NT2/D1 (cell line): ENCODE measurements at regions not wholly inside any gene's neighbourhood (a gene's known extent, or its start where the extent isn't known, plus 50 kb on each side); places are given as distances from the start of the nearest gene placed in this dataset.

Experiments used
- DNase-seq: peaks from one replicate; pipeline ENCODE4 v3.0.0-alpha.2; 2011; ENCODE audit warnings: low read depth, low spot score
- H3K27me3 ChIP-seq: 2 replicates; pipeline ENCODE4 v1.6.0; 2011; ENCODE audit warnings: mild to moderate bottlenecking; ENCODE audit not compliant: insufficient read length, insufficient read depth
- H3K36me3 ChIP-seq: 2 replicates; pipeline ENCODE4 v1.6.1; 2011; ENCODE audit warnings: mild to moderate bottlenecking, low read length, mixed read lengths; ENCODE audit not compliant: insufficient read depth, insufficient read length
- H3K4me1 ChIP-seq: 2 replicates; pipeline ENCODE4 v1.5.1; 2011; ENCODE audit not compliant: insufficient read depth, insufficient read length
- H3K4me3 ChIP-seq: 2 replicates; pipeline ENCODE4 v1.5.1; 2011; ENCODE audit warnings: low read depth; ENCODE audit not compliant: insufficient read length
- H3K9ac ChIP-seq: 2 replicates; pipeline ENCODE4 v1.6.0; 2011; ENCODE audit warnings: low read depth; ENCODE audit not compliant: insufficient read length
- H3K9me3 ChIP-seq: 2 replicates; pipeline ENCODE4 v1.5.1; 2011; ENCODE audit warnings: mild to moderate bottlenecking, low read length; ENCODE audit not compliant: insufficient read depth
- SUZ12 ChIP-seq: IDR thresholded peaks from 2 replicates; pipeline ENCODE4 v1.6.1; 2011; ENCODE audit not compliant: insufficient read length, insufficient read depth; ENCODE audit errors: extremely low read depth
- YY1 ChIP-seq: IDR thresholded peaks from 2 replicates; pipeline ENCODE4 v1.6.1; 2011; ENCODE audit not compliant: insufficient read length, insufficient read depth
- ZNF274 ChIP-seq: IDR thresholded peaks from 2 replicates; pipeline ENCODE4 v1.6.1; 2011; ENCODE audit warnings: mild to moderate bottlenecking, low read depth, low read length

DNA sequence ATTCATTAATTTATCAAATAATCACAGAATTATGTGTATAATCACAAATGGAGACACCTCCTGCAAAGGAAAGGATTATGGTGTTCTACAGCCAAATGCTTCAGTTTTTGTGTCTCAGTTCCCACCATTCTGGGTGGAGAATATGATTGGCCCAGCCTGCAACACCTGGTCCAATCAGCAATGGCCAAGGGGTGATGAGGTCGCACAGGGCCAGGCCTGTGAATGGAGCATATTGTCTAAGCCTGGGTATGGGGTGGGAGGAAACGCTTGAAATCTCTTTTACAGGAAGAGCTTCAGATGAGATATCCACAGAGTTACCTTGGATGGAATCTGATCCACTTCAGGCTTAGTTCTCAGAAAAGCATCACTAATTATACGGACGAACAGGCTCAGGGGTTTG is 271.6 kb downstream of the DHX35 start:
- H3K9ac ChIP-seq = no peak overlapping the region
- no peak for DNase-seq
- no peaks in the 10 kb centered on the region for H3K36me3 ChIP-seq
- no peaks in the 10 kb centered on the region for H3K4me1 ChIP-seq
- H3K27me3 ChIP-seq = no peaks in the 10 kb centered on the region
- no peak overlapping the region for H3K4me3 ChIP-seq
- TF ChIP-seq YY1 = no peak
- TF ChIP-seq SUZ12 = no peak
- TF ChIP-seq ZNF274 = no peak
- H3K9me3 ChIP-seq = no peaks in the 10 kb centered on the region

- no peak overlapping the region for H3K4me3 ChIP-seq
- H3K9ac ChIP-seq = no peak overlapping the region
- H3K27me3 ChIP-seq = no peaks in the 10 kb centered on the region
- TF ChIP-seq SUZ12 (no peak), YY1 (no peak), ZNF274 (no peak)
- no peaks in the 10 kb centered on the region for H3K9me3 ChIP-seq
- no peak for DNase-seq
- no peaks in the 10 kb centered on the region for H3K4me1 ChIP-seq
- no peaks in the 10 kb centered on the region for H3K36me3 ChIP-seq
Measured at GRCh38 chr20:39227416-39227815, 265.3 kb downstream of the DHX35 start.

DNA sequence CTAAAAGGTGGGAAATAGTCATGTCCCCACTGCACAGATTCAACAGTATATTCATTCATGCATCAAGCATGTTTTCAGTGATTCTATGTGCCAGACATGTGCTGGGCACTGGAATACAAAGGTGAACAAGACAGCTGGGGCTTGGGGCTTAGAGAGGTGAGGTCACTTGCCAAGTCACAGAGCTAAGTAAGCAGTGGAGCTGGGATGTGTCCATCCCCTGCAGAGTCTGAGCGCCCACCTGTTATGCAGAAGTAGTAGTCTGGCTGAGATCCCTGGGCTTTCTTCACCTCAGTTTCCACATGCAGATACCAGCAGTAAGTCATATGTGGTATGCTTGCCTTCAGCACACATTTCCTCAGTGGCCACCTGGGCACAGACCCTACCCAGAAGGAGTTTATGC is 263.8 kb downstream of the DHX35 start:
- H3K27me3 ChIP-seq = no peaks in the 10 kb centered on the region
- no peak overlapping the region for H3K9ac ChIP-seq
- no peak for DNase-seq
- H3K36me3 ChIP-seq = no peaks in the 10 kb centered on the region
- H3K4me3 ChIP-seq = no peak overlapping the region
- H3K4me1 ChIP-seq = no peaks in the 10 kb centered on the region
- no peak for TF ChIP-seq SUZ12
- TF ChIP-seq YY1 = no peak
- no peak for TF ChIP-seq ZNF274
- no peaks in the 10 kb centered on the region for H3K9me3 ChIP-seq

DNA sequence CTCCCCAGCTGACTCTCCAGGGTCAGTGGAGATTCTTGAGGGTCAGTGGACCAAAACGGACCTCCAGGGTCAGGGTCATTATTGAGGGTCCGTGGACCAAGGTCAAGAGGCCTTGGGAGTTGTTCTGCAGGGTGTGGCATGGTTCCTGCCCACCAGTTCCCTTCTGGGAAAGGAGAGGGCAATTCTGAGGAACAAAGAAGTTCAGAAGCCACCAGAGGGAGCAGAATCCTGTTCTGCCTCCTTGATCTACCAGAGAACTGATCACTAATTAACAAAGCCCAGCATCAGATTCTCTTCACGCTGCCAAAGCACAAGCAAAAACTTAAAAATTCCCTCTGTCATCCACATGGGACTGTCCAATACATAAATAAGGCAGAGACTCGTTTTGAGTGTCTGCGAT is 263.4 kb downstream of the DHX35 start:
- H3K9me3 ChIP-seq = no peaks in the 10 kb centered on the region
- H3K4me1 ChIP-seq = no peaks in the 10 kb centered on the region
- H3K36me3 ChIP-seq = no peaks in the 10 kb centered on the region
- no peak for DNase-seq
- H3K4me3 ChIP-seq = no peak overlapping the region
- TF ChIP-seq SUZ12 (no peak), ZNF274 (no peak), YY1 (no peak)
- H3K27me3 ChIP-seq = no peaks in the 10 kb centered on the region
- H3K9ac ChIP-seq = no peak overlapping the region

- TF ChIP-seq SUZ12 (no peak), YY1 (no peak), ZNF274 (no peak)
Measured at GRCh38 chr20:39222101-39222500, 260.0 kb downstream of the DHX35 start.

GRCh38 chr20:39216195-39216594 is 254.1 kb downstream of the DHX35 start:
- H3K36me3 ChIP-seq = no peaks in the 10 kb centered on the region
- H3K4me1 ChIP-seq = no peaks in the 10 kb centered on the region
- H3K27me3 ChIP-seq = no peaks in the 10 kb centered on the region
- TF ChIP-seq YY1 = no peak
- no peak for TF ChIP-seq SUZ12
- TF ChIP-seq ZNF274 = no peak
- no peak overlapping the region for H3K9ac ChIP-seq
- no peaks in the 10 kb centered on the region for H3K9me3 ChIP-seq
- H3K4me3 ChIP-seq = no peak overlapping the region
- no peak for DNase-seq

More at GRCh38 chr20:39222101-39222500, 260.0 kb downstream of the DHX35 start:
- Histone ChIP-seq H3K4me1 (no peaks in the 10 kb centered on the region), H3K9ac (no peak overlapping the region), H3K36me3 (no peaks in the 10 kb centered on the region), H3K9me3 (no peaks in the 10 kb centered on the region), H3K27me3 (no peaks in the 10 kb centered on the region), H3K4me3 (no peak overlapping the region)
- DNase-seq = no peak

GRCh38 chr20:39214828-39215227 is 252.7 kb downstream of the DHX35 start:
- Histone ChIP-seq H3K27me3 (no peaks in the 10 kb centered on the region), H3K4me3 (no peak overlapping the region), H3K4me1 (no peaks in the 10 kb centered on the region), H3K9me3 (no peaks in the 10 kb centered on the region), H3K9ac (no peak overlapping the region), H3K36me3 (no peaks in the 10 kb centered on the region)
- DNase-seq = no peak
- TF ChIP-seq SUZ12 (no peak), YY1 (no peak), ZNF274 (no peak)

DNA sequence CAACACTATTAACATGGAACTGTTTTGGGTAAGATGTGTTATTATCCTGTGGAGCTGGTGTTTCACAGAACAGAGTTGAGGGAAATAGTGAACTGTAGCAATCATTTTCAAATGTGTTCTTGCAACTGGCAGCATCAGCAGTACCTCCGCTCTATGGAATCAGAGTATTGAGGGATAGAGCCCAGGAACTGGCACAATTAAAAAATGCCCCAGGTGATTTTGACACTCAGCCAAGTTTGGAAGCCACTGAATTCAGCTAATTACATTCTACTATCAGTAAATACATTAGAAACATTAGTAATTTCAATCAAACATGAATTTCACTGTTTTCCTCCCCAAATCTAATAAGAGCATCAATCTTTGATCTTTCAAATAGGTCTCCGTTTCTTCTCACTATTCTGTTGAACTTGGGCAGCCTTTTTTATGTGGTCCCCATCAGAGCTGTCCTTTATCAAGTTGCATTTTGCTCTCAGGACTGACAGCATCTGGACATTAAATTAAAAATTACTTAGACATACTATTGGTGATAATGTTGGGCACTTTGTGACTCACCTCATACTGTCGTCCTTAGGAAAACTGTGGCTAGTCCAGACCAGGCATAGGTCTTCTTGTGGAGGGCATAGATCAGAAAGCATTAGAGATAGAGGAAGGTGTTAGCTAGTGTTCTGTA is 251.5 kb downstream of the DHX35 start:
- DNase-seq = no peak
- Histone ChIP-seq H3K36me3 (no peaks in the 10 kb centered on the region), H3K4me1 (no peaks in the 10 kb centered on the region), H3K4me3 (no peak overlapping the region), H3K9ac (no peak overlapping the region), H3K27me3 (no peaks in the 10 kb centered on the region), H3K9me3 (no peaks in the 10 kb centered on the region)
- TF ChIP-seq YY1 (no peak), SUZ12 (no peak)
